GM21825 (cell line): ENCODE measurements at regions not wholly inside any gene's neighbourhood (a gene's known extent, or its start where the extent isn't known, plus 50 kb on each side); places are given as distances from the start of the nearest gene placed in this dataset.

Experiments
- ATAC-seq: cut with Tn5 transposase; IDR thresholded peaks from one replicate; pipeline ENCODE4 v1.9.1; 2021; ENCODE audit warnings: mild to moderate bottlenecking, moderate library complexity; ENCODE audit not compliant: unreplicated experiment

GRCh38 chr2:164306872-164307271 is 314.4 kb downstream of the GRB14 start:
- no peak for ATAC-seq

GRCh38 chr2:164302786-164303185 is 318.5 kb downstream of the GRB14 start:
- no peak for ATAC-seq

GRCh38 chr2:164288235-164288634 is 333.0 kb downstream of the GRB14 start:
- no peak for ATAC-seq

- ATAC-seq = no peak
Measured at GRCh38 chr2:164287056-164287455, 334.2 kb downstream of the GRB14 start.

GRCh38 chr2:164285576-164285975 is 335.7 kb downstream of the GRB14 start:
- ATAC-seq = no peak

GRCh38 chr2:164281896-164282295 is 339.4 kb downstream of the GRB14 start:
- ATAC-seq = no peak

- no peak for ATAC-seq
Measured at GRCh38 chr2:164275659-164276058, 345.6 kb downstream of the GRB14 start.

- ATAC-seq = no peak
Measured at GRCh38 chr2:164260506-164260905, 360.8 kb downstream of the GRB14 start.

GRCh38 chr2:164257742-164258141 is 363.5 kb downstream of the GRB14 start:
- no peak for ATAC-seq

GRCh38 chr2:164252568-164253287 is 368.6 kb downstream of the GRB14 start:
- no peak for ATAC-seq

- ATAC-seq = no peak
Measured at GRCh38 chr2:164243315-164243714, 378.0 kb downstream of the GRB14 start.

- no peak for ATAC-seq
Measured at GRCh38 chr2:164242409-164242808, 378.9 kb downstream of the GRB14 start.

GRCh38 chr2:164234074-164234473 is 387.2 kb downstream of the GRB14 start:
- no peak for ATAC-seq

GRCh38 chr2:164224007-164224406 is 397.3 kb downstream of the GRB14 start:
- ATAC-seq = no peak

GRCh38 chr2:164221473-164221872 is 399.8 kb downstream of the GRB14 start:
- no peak for ATAC-seq

- no peak for ATAC-seq
Measured at GRCh38 chr2:164220265-164220664, 401.0 kb downstream of the GRB14 start.

GRCh38 chr2:164213916-164214315 is 407.4 kb downstream of the GRB14 start:
- no peak for ATAC-seq

- ATAC-seq = no peak
Measured at GRCh38 chr2:164205347-164205746, 415.9 kb downstream of the GRB14 start.

GRCh38 chr2:164203131-164203530 is 418.2 kb downstream of the GRB14 start:
- no peak for ATAC-seq

GRCh38 chr2:164198256-164198655 is 423.0 kb downstream of the GRB14 start:
- no peak for ATAC-seq

GRCh38 chr2:164190700-164191099 is 430.6 kb downstream of the GRB14 start:
- ATAC-seq = no peak

GRCh38 chr2:164189851-164190250 is 431.4 kb downstream of the GRB14 start:
- ATAC-seq = no peak

GRCh38 chr2:164187121-164187520 is 434.2 kb downstream of the GRB14 start:
- no peak for ATAC-seq
